GM12878 (cell line): ENCODE measurements at regions not wholly inside any gene's neighbourhood (a gene's known extent, or its start where the extent isn't known, plus 50 kb on each side); places are given as distances from the start of the nearest gene placed in this dataset.

ENCODE experiments used
- ATAC-seq: fragments of 200-7000 bp; cut with Tn5 transposase; 3 replicates; pipeline ENCODE4 v1.9.1; 2020; ENCODE audit warnings: mild to moderate bottlenecking, moderate library complexity
- BruUV-seq: library from RNA; stranded (reverse); fragments of 400-500 nt; replicated peaks from 2 replicates; lab custom pipeline; 2021; lab: Mats Ljungman, UMichigan
- CTCF ChIA-PET: fragments of 300-600 bp; sonication (Branson Sonifier 250); formaldehyde crosslinking; extraction: SDS; loops from one replicate; lab custom pipeline; 2021; ENCODE audit warnings: inconsistent platforms; lab: Yijun Ruan, JAX
- POLR2A ChIA-PET: fragments of 350-600 bp; formaldehyde crosslinking; extraction: SDS; loops from one replicate; lab custom pipeline; 2021; ENCODE audit warnings: inconsistent platforms; lab: Charles Lee
- RAD21 ChIA-PET: fragments of 300-600 bp; sonication (Branson Sonifier 250); formaldehyde crosslinking; loops from one replicate; lab custom pipeline; 2023; ENCODE audit warnings: antibody characterized with exemption; ENCODE audit not compliant: unreplicated experiment; lab: Charles Lee
- SMC1A ChIA-PET: fragments of 300-600 bp; sonication (Branson Sonifier 250); formaldehyde crosslinking; loops from one replicate; lab custom pipeline; 2023; ENCODE audit not compliant: unreplicated experiment, uncharacterized antibody; lab: Charles Lee
- DNase-seq: peaks from one replicate; pipeline ENCODE4 v3.0.0-alpha.2; 2011; ENCODE audit warnings: low read depth, low spot score
- FAIRE-seq: peaks from 3 replicates; lab custom pipeline; 2011; peaks lifted over from hg19 to GRCh38; lab: Jason Lieb, UNC
- H2AFZ ChIP-seq: 2 replicates; pipeline ENCODE4 v1.6.0; 2011; ENCODE audit warnings: low read depth, low read length, control low read depth; ENCODE audit not compliant: control insufficient read depth
- H3K27ac ChIP-seq: 2 replicates; pipeline ENCODE4 v1.5.1; 2011; ENCODE audit warnings: control low read depth; ENCODE audit not compliant: control insufficient read depth, insufficient read depth
- H3K27me3 ChIP-seq, 2 experiments: replicated peaks in 1 of 2; 2 replicates each; pipeline versions ENCODE4 v1.6.0 to v1.6.1; 2011; ENCODE audit warnings: low read length in 1 of 2; ENCODE audit not compliant: control insufficient read depth in 2 of 2, insufficient read depth in 2 of 2
- H3K36me3 ChIP-seq, 2 experiments: 2 replicates each; pipeline ENCODE4 v1.5.1; 2011; ENCODE audit warnings: low read length in 1 of 2; ENCODE audit not compliant: control insufficient read depth in 2 of 2, insufficient read depth in 2 of 2
- H3K4me1 ChIP-seq: 2 replicates; pipeline ENCODE4 v1.6.1; 2011; ENCODE audit warnings: mild to moderate bottlenecking, low read length, moderate library complexity, mixed read lengths; ENCODE audit not compliant: control insufficient read depth, insufficient read depth
- H3K4me2 ChIP-seq: 2 replicates; pipeline ENCODE4 v1.6.0; 2011; ENCODE audit warnings: control low read depth; ENCODE audit not compliant: control insufficient read depth, insufficient read depth
- H3K4me3 ChIP-seq: fragments of 200-600 bp; sonication (generic); 2 replicates; pipeline ENCODE4 v1.5.1; 2016
- H3K79me2 ChIP-seq: 2 replicates; pipeline ENCODE4 v1.6.0; 2011; ENCODE audit warnings: low read length; ENCODE audit not compliant: control insufficient read depth, insufficient read depth
- H3K9ac ChIP-seq: 2 replicates; pipeline ENCODE4 v1.8.0; 2011; ENCODE audit warnings: low read length, control low read depth, mixed read lengths; ENCODE audit not compliant: control insufficient read depth, insufficient read depth
- H3K9me3 ChIP-seq: replicated peaks from 3 replicates; pipeline ENCODE4 v1.5.1; 2011; ENCODE audit warnings: mild to moderate bottlenecking, low read length; ENCODE audit not compliant: control insufficient read depth, insufficient read depth
- H4K20me1 ChIP-seq: 2 replicates; pipeline ENCODE4 v1.6.0; 2011; ENCODE audit not compliant: control insufficient read depth, insufficient read depth
- EGR1 ChIP-seq, 2 experiments: IDR thresholded peaks; 1 replicate in 1 of 2; 2 replicates in 1 of 2; pipeline ENCODE4 v1.6.1; 2011 to 2012; ENCODE audit warnings: low read depth in 2 of 2, low read length in 2 of 2, borderline replicate concordance in 1 of 2, mild to moderate bottlenecking in 1 of 2, moderate library complexity in 1 of 2
- JUND ChIP-seq: IDR thresholded peaks from 2 replicates; pipeline ENCODE4 v1.6.1; 2012; ENCODE audit warnings: low read depth, mild to moderate bottlenecking, low read length, improper control_type of control experiment, moderate library complexity
- POLR2AphosphoS5 ChIP-seq: IDR thresholded peaks from 2 replicates; pipeline ENCODE4 v1.6.1; 2011; ENCODE audit warnings: mild to moderate bottlenecking, low read length, inconsistent platforms
- POU2F2 ChIP-seq: IDR thresholded peaks from 3 replicates; pipeline ENCODE4 v1.6.1; 2011; ENCODE audit warnings: low read depth, mild to moderate bottlenecking, low read length, borderline replicate concordance
- RELA ChIP-seq: fragments of 450-650 bp; IDR thresholded peaks from 2 replicates; pipeline ENCODE4 v1.8.0; 2014; ENCODE audit warnings: borderline replicate concordance; ENCODE audit not compliant: partially characterized antibody
- SMC3 ChIP-seq: IDR thresholded peaks from 2 replicates; pipeline ENCODE4 v1.6.1; 2011; ENCODE audit warnings: low read length, improper control_type of control experiment, borderline replicate concordance
- TARDBP ChIP-seq: IDR thresholded peaks from 2 replicates; pipeline ENCODE4 v1.6.1; 2016; ENCODE audit warnings: borderline replicate concordance
- YY1 ChIP-seq: IDR thresholded peaks from 2 replicates; pipeline ENCODE4 v1.6.1; 2011; ENCODE audit warnings: low read depth, mild to moderate bottlenecking, low read length
- ZSCAN29 ChIP-seq: fragments of 450-650 bp; IDR thresholded peaks from 2 replicates; pipeline ENCODE4 v1.6.1; 2017; ENCODE audit warnings: mild to moderate bottlenecking, moderate library complexity
- WGBS: methylation state at CpG from one replicate; pipeline ENCODE4 v1.1.6; 2016; ENCODE audit warnings: low lambda C conversion rate; ENCODE audit not compliant: insufficient replicate concordance, insufficient coverage; ENCODE audit errors: missing lambda C conversion rate; 5-methylcytosine and 5-hydroxymethylcytosine counted together
- in situ Hi-C: fragments of 300-500 bp; cut with MboI; formaldehyde crosslinking; loops from 9 replicates; pipeline ENCODE4 v1.14.3; 2018; ENCODE audit warnings: mixed read lengths
- intact Hi-C: fragments of 100-400 bp; cut with micrococcal nuclease; formaldehyde crosslinking; loops from one replicate; pipeline ENCODE4 v1.14.2; 2022; ENCODE audit not compliant: unreplicated experiment
- TF ChIP-seq, protein P1 (sequence below): IDR thresholded peaks from 2 replicates; pipeline ENCODE4 v1.6.1; 2011; ENCODE audit warnings: low read depth, mild to moderate bottlenecking, low read length, moderate library complexity, borderline replicate concordance; ENCODE audit errors: extremely low read depth
- TF ChIP-seq, protein P2 (sequence below): fragments of 450-650 bp; IDR thresholded peaks from 2 replicates; pipeline ENCODE4 v1.6.1; 2017; ENCODE audit warnings: mild to moderate bottlenecking, low read depth, inconsistent platforms; ENCODE audit not compliant: poor library complexity, severe bottlenecking
- TF ChIP-seq, protein P3 (sequence below): IDR thresholded peaks from 2 replicates; pipeline ENCODE4 v1.6.1; 2011; ENCODE audit warnings: borderline replicate concordance, low read depth, mild to moderate bottlenecking, moderate library complexity, mixed read lengths, low read length; ENCODE audit not compliant: insufficient read depth; ENCODE audit errors: extremely low read length

DNA sequence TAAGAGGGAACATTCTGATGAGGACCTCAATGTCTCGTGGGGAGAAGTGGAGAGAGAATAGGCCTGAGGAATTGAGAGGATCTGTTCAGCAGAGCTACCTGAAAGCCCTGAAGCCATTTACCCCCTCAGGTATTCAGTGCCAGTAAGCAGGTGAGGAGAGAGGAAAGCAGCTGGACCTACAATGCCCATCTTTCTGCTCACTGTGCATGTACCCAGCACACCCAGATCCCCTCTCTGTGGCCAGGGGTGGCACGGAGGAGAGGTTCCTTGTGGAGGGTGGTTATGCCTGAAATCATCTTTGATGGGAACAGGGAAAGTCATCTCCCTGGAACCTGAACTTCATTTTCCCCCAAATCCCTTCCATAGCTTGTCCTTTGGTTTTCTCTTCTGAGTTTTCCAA lies 277.8 kb upstream of the B3GAT1 start:
- ChIA-PET RAD21 (no interaction called here), POLR2A (no interaction called here), CTCF (no interaction called here), SMC1A (no interaction called here)
- H3K9ac ChIP-seq = no peak overlapping the region
- H3K4me3 ChIP-seq = no peak overlapping the region
- intact Hi-C loops = no loop called here
- no TSS peak for BruUV-seq
- no peaks in the 10 kb centered on the region; a peak in 3 of 4 replicates for H3K27me3 ChIP-seq
- DNase-seq (no peak), FAIRE-seq (no peak), ATAC-seq (no peak)
- in situ Hi-C loops = no loop called here
- H3K36me3 ChIP-seq = no peaks in the 10 kb centered on the region
- no peak overlapping the region for H3K27ac ChIP-seq
- H3K9me3 ChIP-seq = no peaks in the 10 kb centered on the region
- WGBS = 0% methylated on average over 2 of the region's 2 CpGs
- no peaks in the 10 kb centered on the region for H4K20me1 ChIP-seq
- H3K4me2 ChIP-seq = no peak overlapping the region
- H3K79me2 ChIP-seq = no peaks in the 10 kb centered on the region
- H2AFZ ChIP-seq = no peak overlapping the region
- no peak for TF ChIP-seq EGR1 (IDR thresholded peaks at IDR 0.05; ENCODE audit: borderline replicate concordance in 1 of 2, low read depth in 2 of 2, low read length in 2 of 2)
- TF ChIP-seq RELA = no peak
- TF ChIP-seq TARDBP = no peak
- TF ChIP-seq SMC3 = no peak
- TF ChIP-seq POU2F2 = no peak
- no peak for TF ChIP-seq POLR2AphosphoS5
- no peak for TF ChIP-seq JUND
- no peak for TF ChIP-seq YY1
- TF ChIP-seq, protein P1, sequence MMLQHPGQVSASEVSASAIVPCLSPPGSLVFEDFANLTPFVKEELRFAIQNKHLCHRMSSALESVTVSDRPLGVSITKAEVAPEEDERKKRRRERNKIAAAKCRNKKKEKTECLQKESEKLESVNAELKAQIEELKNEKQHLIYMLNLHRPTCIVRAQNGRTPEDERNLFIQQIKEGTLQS = no peak
- no peak for TF ChIP-seq ZSCAN29
- TF ChIP-seq, protein P2, sequence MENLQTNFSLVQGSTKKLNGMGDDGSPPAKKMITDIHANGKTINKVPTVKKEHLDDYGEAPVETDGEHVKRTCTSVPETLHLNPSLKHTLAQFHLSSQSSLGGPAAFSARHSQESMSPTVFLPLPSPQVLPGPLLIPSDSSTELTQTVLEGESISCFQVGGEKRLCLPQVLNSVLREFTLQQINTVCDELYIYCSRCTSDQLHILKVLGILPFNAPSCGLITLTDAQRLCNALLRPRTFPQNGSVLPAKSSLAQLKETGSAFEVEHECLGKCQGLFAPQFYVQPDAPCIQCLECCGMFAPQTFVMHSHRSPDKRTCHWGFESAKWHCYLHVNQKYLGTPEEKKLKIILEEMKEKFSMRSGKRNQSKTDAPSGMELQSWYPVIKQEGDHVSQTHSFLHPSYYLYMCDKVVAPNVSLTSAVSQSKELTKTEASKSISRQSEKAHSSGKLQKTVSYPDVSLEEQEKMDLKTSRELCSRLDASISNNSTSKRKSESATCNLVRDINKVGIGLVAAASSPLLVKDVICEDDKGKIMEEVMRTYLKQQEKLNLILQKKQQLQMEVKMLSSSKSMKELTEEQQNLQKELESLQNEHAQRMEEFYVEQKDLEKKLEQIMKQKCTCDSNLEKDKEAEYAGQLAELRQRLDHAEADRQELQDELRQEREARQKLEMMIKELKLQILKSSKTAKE = no peak
- TF ChIP-seq, protein P3, sequence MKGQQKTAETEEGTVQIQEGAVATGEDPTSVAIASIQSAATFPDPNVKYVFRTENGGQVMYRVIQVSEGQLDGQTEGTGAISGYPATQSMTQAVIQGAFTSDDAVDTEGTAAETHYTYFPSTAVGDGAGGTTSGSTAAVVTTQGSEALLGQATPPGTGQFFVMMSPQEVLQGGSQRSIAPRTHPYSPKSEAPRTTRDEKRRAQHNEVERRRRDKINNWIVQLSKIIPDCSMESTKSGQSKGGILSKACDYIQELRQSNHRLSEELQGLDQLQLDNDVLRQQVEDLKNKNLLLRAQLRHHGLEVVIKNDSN = no peak
- no peaks in the 10 kb centered on the region for H3K4me1 ChIP-seq
